ENCODE measurements at regions not wholly inside any gene's neighbourhood (a gene's known extent, or its start where the extent isn't known, plus 50 kb on each side); places are given as distances from the start of the nearest gene placed in this dataset.

- H3K4me3 ChIP-seq (ENCODE audit: low read length) = no peak overlapping the region
- no peaks in the 10 kb centered on the region for H3K9me3 ChIP-seq (ENCODE audit: low read length)
- no peak overlapping the region for H3K27ac ChIP-seq (ENCODE audit: low read length)
- no peak overlapping the region for H3K9ac ChIP-seq (ENCODE audit: low read length)
- H3K36me3 ChIP-seq (ENCODE audit: insufficient read depth, low read length) = no peaks in the 10 kb centered on the region
- H2AFZ ChIP-seq (ENCODE audit: low read depth, low read length) = no peak overlapping the region
- H3F3A ChIP-seq (ENCODE audit: insufficient read depth, low read length, poor library complexity, severe bottlenecking) = no peaks in the 10 kb centered on the region
- no peaks in the 10 kb centered on the region for H3K27me3 ChIP-seq (ENCODE audit: insufficient read depth, low read depth, low read length)
- no peaks in the 10 kb centered on the region for H3K79me2 ChIP-seq (replicated peaks; ENCODE audit: insufficient read depth, low read length)
- no peaks in the 10 kb centered on the region for H4K20me1 ChIP-seq (ENCODE audit: insufficient read depth)
- no peaks in the 10 kb centered on the region for H3K9me2 ChIP-seq (ENCODE audit: insufficient read depth, low read length)
- TF ChIP-seq TAF1 (IDR thresholded peaks at IDR 0.05; ENCODE audit: low read depth) (no peak), EZH2 (IDR thresholded peaks at IDR 0.05; ENCODE audit: borderline replicate concordance, insufficient read depth, low read length, poor library complexity, severe bottlenecking) (no peak), POLR2AphosphoS5 (IDR thresholded peaks at IDR 0.05) (no peak), RAD21 (conservative IDR thresholded peaks at IDR 0.05) (no peak), REST (IDR thresholded peaks at IDR 0.05; ENCODE audit: borderline replicate concordance) (no peak), SMC3 (conservative IDR thresholded peaks at IDR 0.05; ENCODE audit: poor library complexity) (no peak), CTCF (IDR thresholded peaks at IDR 0.05; ENCODE audit: poor library complexity, severe bottlenecking) (no peak), EP300 (conservative IDR thresholded peaks at IDR 0.05; ENCODE audit: poor library complexity, severe bottlenecking) (no peak), MXI1 (conservative IDR thresholded peaks at IDR 0.05; ENCODE audit: poor library complexity, severe bottlenecking) (no peak)
- no peak overlapping the region for H3K4me2 ChIP-seq (ENCODE audit: low read length)
Measured at GRCh38 chr13:33723365-33723764, 94.6 kb upstream of the RFC3 start.

- Histone ChIP-seq H3K27ac (ENCODE audit: low read length) (no peak overlapping the region), H3K9ac (ENCODE audit: low read length) (no peak overlapping the region), H3K36me3 (ENCODE audit: insufficient read depth, low read length) (no peaks in the 10 kb centered on the region)
Measured at GRCh38 chr13:33723772-33724435, 94.0 kb upstream of the RFC3 start.

More at GRCh38 chr13:33723772-33724435, 94.0 kb upstream of the RFC3 start:
- no peaks in the 10 kb centered on the region for H3K79me2 ChIP-seq (replicated peaks; ENCODE audit: insufficient read depth, low read length)
- H3K4me3 ChIP-seq (ENCODE audit: low read length) = no peak overlapping the region
- TF ChIP-seq SMC3 (conservative IDR thresholded peaks at IDR 0.05; ENCODE audit: poor library complexity) (peak; percentile 90), CTCF (IDR thresholded peaks at IDR 0.05; ENCODE audit: poor library complexity, severe bottlenecking) (peak; percentile 87), MXI1 (conservative IDR thresholded peaks at IDR 0.05; ENCODE audit: poor library complexity, severe bottlenecking) (no peak), EZH2 (IDR thresholded peaks at IDR 0.05; ENCODE audit: borderline replicate concordance, insufficient read depth, low read length, poor library complexity, severe bottlenecking) (no peak), RAD21 (conservative IDR thresholded peaks at IDR 0.05) (peak; percentile 89)
- no peaks in the 10 kb centered on the region for H4K20me1 ChIP-seq (ENCODE audit: insufficient read depth)
- H3K9me3 ChIP-seq (ENCODE audit: low read length) = no peaks in the 10 kb centered on the region
- H3K4me2 ChIP-seq (ENCODE audit: low read length) = no peak overlapping the region
- no peaks in the 10 kb centered on the region for H3K9me2 ChIP-seq (ENCODE audit: insufficient read depth, low read length)
- H3F3A ChIP-seq (ENCODE audit: insufficient read depth, low read length, poor library complexity, severe bottlenecking) = no peaks in the 10 kb centered on the region
- H3K27me3 ChIP-seq (ENCODE audit: insufficient read depth, low read depth, low read length) = no peaks in the 10 kb centered on the region
- H2AFZ ChIP-seq (ENCODE audit: low read depth, low read length) = no peak overlapping the region
